Embryonic facial prominence (tissue), 1 donor: ENCODE measurements at regions not wholly inside any gene's neighbourhood (a gene's known extent, or its start where the extent isn't known, plus 50 kb on each side); places are given as distances from the start of the nearest gene placed in this dataset.

Source experiments
- DNase-seq: peaks from one replicate; pipeline ENCODE4 v3.0.0-alpha.2; 2016; ENCODE audit errors: extremely low spot score

GRCh38 chr2:67835266-67835665 lies 227.5 kb downstream of the C1D start:
- no peak for DNase-seq

DNA sequence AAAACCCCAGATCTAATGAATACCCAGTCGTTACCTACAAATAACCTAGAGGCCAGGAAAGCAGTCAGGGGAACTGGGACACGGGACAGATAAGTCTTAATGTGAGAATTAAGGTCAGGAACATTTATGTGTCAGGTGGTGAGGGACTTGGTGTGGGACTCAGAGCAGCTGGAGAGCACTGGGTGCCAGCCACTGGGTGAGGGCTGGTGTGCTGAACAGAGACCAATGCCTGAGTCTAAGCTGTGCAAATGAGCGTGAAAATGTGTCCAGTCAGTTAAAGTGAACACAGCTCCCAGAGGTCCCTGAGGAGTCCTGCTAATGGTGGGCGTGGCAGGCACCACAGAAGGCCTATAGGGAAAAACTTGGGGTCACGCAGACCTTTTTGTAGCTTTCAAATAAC lies 225.9 kb downstream of the C1D start:
- no peak for DNase-seq

DNA sequence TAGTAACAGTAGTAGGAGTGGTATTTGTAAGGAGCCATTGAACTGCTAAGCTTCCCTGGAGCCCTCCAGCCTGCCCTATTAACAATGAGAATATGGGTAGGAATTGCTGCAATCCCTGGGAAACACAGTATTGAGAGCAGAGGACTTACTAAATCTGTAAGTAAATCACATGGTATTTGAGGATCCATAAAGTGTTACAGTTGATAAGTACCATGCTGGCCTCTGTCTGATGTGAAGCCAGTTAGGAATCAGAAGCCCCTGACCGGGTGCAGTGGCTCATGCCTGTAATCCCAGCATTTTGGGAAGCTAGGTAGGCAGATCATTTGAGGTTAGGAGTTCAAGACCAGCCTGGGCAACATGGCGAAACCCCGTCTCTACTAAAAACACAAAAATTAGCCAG lies 224.6 kb downstream of the C1D start:
- no peak for DNase-seq

- no peak for DNase-seq
Measured at GRCh38 chr2:67839242-67839641, 223.6 kb downstream of the C1D start.

GRCh38 chr2:67839668-67840067 lies 223.1 kb downstream of the C1D start:
- DNase-seq = no peak

- DNase-seq = peak; percentile 78
Measured at GRCh38 chr2:67840460-67841068, 222.2 kb downstream of the C1D start.

GRCh38 chr2:67841711-67842110 lies 221.1 kb downstream of the C1D start:
- no peak for DNase-seq

DNA sequence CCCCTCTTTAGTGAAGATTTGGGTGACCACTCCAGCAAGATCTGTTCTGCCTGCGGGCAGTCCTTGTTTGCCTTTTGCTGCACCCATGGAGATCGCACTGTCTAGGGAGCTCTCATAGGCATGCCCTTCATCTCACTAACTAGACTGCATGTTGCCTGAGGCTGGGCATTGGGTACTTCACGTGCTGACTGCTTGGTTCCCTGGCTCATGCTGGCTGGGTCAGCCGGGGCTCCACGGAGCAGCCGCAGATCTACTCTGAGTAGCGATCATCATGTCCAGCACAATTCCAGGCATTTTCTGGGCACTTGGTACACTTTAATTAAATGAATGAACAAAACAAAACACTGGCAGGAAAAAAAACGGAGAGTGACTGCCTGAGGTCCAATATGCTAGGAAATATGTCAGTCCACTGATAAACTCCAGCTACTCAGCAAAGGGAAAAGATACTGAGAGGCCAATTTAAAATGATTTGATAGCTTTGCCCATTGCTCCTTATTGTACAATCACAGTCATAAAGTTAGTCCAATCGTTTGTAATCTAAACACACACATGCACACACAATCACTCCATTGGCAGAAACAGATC lies 220.3 kb downstream of the C1D start:
- DNase-seq = no peak

GRCh38 chr2:67844024-67844540 lies 218.7 kb downstream of the C1D start:
- DNase-seq = no peak

GRCh38 chr2:67845621-67846369 lies 217.0 kb downstream of the C1D start:
- no peak for DNase-seq

- peak; percentile 66 for DNase-seq
Measured at GRCh38 chr2:67846370-67847070, 216.3 kb downstream of the C1D start.

GRCh38 chr2:67848551-67849285 lies 214.1 kb downstream of the C1D start:
- no peak for DNase-seq

GRCh38 chr2:67851016-67851415 lies 211.8 kb downstream of the C1D start:
- no peak for DNase-seq

- DNase-seq = no peak
Measured at GRCh38 chr2:67851956-67852824, 210.6 kb downstream of the C1D start.

DNA sequence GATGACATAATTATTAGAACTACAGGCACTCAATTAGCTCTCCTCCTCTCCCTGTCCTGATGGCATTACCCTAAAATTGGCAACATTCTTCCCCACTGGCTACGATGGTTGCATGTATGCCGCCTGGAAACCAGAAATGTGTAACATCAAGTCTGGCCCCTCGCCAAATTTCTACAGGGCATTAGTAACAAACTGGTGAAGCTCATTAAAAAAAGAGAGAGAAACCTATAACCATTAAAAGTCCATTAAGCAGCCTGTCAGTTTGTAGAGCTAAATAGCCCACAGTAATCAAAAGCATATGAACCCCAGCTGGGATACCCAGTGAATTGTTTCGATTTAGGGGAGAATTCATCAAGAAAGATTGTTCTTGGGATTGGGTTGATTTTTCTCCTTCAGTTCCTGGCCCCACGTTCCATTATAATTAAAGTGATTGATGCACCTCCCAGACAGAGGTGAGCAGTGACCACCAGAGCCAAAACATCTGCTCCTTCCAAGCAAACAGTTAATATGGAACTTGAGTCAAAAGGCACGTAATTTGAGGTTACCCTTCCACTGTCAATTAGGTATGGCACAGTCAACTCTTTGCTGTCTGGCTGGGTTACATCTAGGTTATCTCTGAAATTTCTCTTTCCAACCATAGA lies 208.6 kb downstream of the C1D start:
- no peak for DNase-seq

- DNase-seq = no peak
Measured at GRCh38 chr2:67854798-67855197, 208.0 kb downstream of the C1D start.

DNA sequence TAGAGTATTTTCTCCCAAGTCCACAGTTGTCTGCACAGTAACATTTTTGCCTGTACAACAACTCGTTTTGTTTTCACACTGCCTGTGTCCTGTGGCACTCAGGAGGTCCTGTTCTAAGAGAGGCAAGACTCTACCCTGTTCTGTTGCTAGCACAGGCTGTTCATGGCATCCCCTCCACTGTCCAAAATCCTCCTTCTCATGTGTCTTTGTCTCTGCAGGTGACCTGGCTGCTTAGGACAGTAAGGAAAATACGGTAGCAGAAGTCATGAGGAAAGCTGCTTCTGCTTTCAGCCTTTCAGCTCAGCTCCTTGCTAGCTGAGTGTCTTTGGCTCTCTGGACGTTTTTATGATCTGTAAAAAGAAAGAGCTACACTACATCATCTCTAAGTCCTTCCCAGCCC lies 205.9 kb downstream of the C1D start:
- no peak for DNase-seq

- DNase-seq = no peak
Measured at GRCh38 chr2:67857836-67858235, 205.0 kb downstream of the C1D start.

GRCh38 chr2:67858886-67859285 lies 203.9 kb downstream of the C1D start:
- DNase-seq = no peak

GRCh38 chr2:67865917-67866316 lies 196.9 kb downstream of the C1D start:
- no peak for DNase-seq
